Panc1 (cell line): ENCODE measurements at regions not wholly inside any gene's neighbourhood (a gene's known extent, or its start where the extent isn't known, plus 50 kb on each side); places are given as distances from the start of the nearest gene placed in this dataset.

Experiments
- CTCF ChIP-seq: fragments of 450-650 bp; IDR thresholded peaks from 2 replicates; pipeline ENCODE4 v1.5.1; 2017; ENCODE audit warnings: mild to moderate bottlenecking
- POLR2AphosphoS5 ChIP-seq: IDR thresholded peaks from 2 replicates; pipeline ENCODE4 v1.6.1; 2012; ENCODE audit warnings: mild to moderate bottlenecking, low read depth, low read length, moderate library complexity
- REST ChIP-seq, 2 experiments: IDR thresholded peaks; 2 replicates each; pipeline ENCODE4 v1.6.1; 2011 to 2012; ENCODE audit warnings: low read depth in 2 of 2, control low read depth in 1 of 2, low read length in 1 of 2, mild to moderate bottlenecking in 1 of 2, moderate library complexity in 1 of 2; ENCODE audit not compliant: insufficient read depth in 1 of 2
- TCF7L2 ChIP-seq: IDR thresholded peaks from 2 replicates; pipeline ENCODE4 v1.6.1; 2011; ENCODE audit warnings: mild to moderate bottlenecking, low read depth, low read length, inconsistent platforms

- TF ChIP-seq CTCF (no peak), POLR2AphosphoS5 (no peak), TCF7L2 (no peak), REST (IDR thresholded peaks at IDR 0.05; ENCODE audit: insufficient read depth in 1 of 2, low read depth in 2 of 2, low read length in 1 of 2) (no peak)
Measured at GRCh38 chr3:160114355-160114995, 110.7 kb upstream of the C3orf80 start.
